SIG-M5 (cell line): ENCODE measurements at regions not wholly inside any gene's neighbourhood (a gene's known extent, or its start where the extent isn't known, plus 50 kb on each side); places are given as distances from the start of the nearest gene placed in this dataset.
"Not testable (repeated sequence)": the region's sequence is repeated elsewhere in the genome, so short reads cannot be mapped to it uniquely, and the experiment has no call there.

Experiments
- DNase-seq: peaks from one replicate; lab custom pipeline; 2025; lab: John Stamatoyannopoulos, UW

DNA sequence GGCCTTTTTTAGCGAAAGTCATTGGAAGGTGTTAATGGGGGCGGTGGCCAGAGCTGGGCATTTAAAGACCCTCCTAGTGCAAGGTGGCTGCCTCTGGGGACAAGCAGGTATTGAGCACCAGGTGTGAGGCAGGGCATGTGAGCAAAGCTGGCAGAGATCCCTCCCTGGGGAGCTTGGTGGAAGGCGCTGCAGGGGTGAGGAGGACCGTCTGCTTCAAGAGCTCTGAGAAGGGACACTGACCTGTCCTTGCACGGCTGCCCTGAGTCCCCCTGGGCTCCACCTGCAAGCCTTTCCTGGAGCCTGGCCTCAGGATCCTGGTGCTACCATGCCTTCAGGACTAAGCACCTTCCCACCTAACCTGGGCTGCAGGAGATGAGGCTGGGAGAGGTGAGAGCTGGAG, 127.0 kb upstream of the CIBAR2 start:
- DNase-seq = no peak

DNA sequence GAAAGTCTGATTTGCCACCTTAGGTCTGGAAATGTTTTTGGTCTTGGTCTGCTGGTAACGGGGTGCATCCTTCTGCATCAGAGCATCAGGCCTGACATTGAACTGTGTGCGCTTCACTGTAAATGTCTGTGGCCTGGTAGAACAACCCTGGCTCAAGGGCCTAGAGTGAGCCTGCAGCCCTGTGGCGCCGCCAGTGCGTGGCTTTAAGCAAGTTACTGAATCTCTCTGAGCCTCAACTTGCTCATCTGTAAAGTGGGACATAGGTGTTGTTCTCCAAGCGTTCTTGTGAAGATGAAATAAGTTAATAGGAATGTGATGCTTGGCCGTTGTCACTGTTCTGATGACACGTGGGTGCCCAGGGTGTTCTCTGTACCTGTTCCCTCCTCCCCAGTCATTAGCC, 127.6 kb upstream of the CIBAR2 start:
- no peak for DNase-seq

DNA sequence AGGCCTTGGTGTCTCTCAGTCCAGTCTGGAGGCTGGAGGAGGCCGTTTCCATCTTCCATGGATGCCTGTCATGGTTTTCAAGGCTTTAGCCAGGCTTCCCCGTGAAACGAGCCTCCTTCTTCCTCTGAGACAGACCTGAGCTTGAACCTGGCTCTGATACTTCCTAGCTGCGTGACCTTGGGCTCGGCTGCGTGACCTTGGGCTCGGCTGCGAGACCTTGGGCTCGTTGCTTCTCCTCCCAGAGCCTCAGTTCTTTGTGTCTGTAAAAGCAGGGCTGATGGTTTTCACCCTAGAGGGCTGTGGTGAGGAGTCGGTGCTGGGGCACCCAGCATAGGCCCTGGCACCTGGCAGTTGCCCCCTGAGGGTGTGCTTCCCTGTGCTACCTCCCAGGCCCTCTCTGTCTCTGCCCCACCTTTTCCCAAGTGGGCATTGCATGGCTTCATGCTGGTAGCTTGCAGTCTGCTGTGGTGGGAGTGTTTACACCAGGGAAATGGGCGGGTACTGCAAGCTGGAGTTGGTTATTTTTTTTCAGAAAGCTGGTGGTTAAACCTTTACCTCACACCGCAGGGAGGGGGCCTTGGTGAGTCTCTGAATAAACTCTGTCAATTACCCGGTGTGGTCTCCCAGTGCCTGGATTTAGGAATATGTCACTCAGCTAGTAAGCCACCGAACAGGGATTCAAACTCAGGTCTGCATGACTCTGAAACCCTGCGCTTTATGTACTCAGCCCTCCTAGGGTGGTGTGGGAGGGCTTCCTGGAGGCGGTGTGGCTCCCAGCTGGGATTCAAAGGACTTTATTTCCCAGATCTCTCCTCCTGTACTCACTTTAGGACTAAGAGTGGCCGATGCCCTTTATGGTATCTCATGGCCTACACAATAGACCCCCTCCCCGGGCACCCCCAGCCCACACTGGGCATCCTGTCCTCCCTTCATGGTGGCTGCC, 129.0 kb upstream of the CIBAR2 start:
- DNase-seq = no peak

DNA sequence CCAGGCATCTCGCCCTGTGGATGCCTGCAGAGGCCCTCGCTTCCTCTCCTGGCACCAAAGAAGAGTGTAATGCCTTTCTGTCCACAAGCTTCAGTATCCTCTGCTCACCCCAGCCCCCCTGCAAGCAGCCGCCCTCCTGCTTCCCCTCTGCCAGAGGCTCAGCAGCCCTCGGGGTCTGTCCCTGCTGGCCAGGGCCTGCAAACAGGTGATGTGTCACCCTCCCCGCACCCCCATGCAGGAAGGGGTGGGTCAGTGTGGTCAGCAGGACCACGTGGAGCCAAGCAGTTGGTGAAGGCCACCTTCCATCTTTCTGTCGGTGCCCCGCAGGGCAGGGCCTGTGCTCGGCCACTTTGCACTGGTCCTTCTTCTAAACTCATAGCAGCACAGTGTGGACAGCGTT, 129.9 kb upstream of the CIBAR2 start:
- no peak for DNase-seq

DNA sequence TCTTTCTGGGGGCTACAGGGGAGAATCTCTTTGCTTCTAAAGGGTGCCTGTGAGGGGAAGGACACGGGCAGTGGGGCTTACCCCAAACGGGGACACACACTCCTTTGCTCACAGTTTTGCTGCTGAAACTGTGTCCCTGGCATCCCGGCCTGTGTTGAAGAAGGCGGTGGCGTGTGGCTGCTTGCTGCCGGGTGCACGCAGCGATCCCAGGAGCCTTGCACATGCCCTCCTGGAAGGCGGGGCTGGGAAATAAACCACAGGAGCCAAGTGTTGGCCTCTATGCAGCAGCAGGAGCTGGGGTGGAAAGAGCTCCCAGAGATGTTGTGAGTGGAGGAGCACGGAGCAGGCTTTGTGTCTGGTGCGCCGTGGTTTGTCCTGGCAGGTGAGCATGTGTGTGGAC, 131.0 kb upstream of the CIBAR2 start:
- DNase-seq = no peak

DNA sequence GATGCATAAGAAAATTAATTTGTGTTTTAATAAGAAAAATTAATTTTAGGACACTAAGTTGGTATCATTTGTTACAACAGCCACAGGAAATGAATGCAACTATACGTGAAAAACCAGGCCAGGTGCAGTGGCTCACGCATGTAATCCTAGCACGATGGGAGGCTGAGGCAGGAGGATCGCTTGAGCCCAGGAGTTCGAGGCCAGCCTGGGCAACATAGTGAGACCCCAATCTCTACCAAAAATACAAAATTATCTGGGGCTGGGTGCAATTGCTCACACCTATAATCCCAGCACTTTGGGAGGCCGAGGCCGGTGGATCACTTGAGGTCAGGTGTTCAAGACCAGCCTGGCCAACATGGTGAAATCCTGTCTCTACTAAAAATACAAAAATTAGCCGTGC, 132.2 kb upstream of the CIBAR2 start:
- not testable (repeated sequence) for DNase-seq

DNA sequence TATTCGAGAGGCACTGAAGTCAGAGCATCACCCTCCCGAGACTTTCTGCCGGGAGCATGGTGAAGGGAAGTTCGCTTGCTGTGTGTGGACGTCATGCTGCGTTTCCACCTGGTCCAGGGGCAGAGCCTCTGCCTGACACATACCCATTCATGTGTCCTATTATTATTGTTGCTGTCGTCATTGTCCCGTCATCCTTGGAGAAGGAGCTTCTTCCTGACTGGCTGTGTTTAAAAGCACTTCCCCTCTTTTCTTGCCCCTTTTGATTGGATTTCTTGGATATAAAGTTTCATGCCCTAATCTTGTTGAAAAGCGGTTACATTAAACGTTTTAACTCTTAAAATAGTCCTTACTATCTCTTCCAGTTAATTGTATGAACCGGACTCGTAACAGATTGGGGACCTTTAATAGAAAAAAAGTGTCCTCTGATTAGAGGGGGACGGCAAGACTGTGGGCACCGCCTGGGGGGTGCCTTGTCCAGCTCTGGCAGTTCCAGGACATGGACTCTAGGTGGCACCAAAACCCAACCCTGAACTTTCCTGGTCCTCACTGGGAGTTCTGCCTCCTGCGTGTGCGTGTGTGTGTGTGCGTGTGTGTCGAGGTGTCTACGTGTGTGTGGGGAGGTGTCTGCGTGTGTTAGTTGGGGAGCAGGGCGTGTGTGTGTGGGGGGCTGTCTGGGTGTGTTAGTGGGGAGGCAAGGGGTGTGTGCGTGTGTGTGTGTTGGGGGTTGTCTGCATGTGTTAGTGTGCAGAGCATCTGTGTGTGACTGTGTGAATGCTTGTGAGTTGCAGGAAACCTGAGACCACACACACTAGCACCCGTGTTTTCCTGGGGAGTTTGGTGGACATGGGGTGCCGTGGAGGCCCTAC, 133.3 kb upstream of the CIBAR2 start:
- no peak for DNase-seq

DNA sequence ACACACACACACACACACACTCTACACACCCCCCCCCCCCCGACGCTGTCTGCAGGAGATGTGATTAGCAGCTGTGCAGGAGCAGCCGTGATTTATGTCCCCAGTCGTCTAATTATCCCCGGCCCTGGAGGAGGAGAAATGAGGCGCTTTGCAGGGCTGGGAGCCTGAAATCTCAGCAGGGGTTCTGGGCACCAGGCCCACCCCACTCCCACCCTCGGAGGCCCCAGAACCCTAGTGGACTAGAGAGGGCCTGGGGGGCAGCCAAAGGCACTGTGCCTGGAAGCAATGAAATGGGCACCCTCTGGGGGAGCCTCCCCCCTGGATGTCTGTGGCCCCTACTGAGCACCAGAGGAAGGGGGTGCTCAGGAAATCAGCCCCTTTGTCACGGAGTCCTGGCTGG, 134.2 kb upstream of the CIBAR2 start:
- DNase-seq = no peak

DNA sequence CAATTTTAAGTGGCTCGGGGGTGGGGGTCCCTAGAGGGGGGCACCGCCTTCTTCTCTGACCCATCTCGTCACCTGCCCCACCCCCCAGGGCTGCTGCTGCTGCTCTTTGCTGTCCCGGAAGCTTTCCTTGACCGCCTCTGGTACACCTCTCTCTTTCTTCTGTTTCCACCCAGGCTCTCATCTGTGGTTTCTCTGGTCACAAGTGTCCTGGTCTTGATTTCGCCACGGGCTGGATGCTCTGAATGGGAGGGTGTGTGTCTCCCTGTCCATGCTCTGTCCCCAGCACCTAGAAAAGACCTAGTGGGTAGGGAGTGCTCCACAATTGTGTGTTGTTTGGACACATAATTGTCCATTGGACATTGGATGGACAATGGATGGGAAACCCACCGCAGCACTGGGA, 134.7 kb upstream of the CIBAR2 start:
- DNase-seq = no peak

DNA sequence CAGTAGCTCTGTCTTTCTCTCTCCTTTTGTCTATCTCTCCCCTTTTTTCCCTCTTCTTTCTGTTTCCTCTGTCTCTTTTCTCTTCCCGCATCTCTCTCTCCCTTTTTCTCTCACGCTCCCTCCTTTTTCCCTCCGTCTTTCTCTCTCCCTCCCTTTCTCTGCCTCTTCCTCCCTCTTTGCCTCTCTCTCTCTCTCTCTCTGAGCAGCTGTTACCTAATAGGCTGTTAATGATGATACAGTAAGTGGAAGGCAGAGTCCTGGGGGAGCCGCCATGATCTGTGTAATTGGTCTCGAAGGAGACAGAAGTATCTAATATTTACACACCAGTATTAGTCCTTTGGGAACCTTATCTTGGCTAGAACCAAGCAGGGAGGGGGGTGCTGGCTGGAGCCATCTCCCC, 136.1 kb upstream of the CIBAR2 start:
- no peak for DNase-seq

DNA sequence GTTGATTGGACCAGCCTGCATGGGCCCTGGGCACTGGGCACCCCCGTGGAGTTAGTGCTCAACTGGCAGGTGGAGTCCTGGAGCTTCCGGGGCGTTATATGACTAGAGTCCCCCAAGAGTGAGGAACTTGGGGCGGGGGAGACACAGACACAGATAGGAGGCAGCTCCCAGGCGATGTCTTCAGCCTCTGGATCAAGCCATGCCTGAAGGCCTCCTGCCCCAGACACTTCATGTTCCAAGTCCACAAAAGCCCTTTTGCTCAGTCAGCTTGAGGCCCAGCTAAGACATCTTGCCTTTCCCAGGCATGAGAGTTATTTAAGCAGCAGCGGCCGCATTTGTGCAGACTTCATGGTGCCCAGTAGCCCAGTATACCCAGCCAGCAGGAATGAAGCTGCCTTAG, 136.6 kb upstream of the CIBAR2 start:
- DNase-seq = no peak

DNA sequence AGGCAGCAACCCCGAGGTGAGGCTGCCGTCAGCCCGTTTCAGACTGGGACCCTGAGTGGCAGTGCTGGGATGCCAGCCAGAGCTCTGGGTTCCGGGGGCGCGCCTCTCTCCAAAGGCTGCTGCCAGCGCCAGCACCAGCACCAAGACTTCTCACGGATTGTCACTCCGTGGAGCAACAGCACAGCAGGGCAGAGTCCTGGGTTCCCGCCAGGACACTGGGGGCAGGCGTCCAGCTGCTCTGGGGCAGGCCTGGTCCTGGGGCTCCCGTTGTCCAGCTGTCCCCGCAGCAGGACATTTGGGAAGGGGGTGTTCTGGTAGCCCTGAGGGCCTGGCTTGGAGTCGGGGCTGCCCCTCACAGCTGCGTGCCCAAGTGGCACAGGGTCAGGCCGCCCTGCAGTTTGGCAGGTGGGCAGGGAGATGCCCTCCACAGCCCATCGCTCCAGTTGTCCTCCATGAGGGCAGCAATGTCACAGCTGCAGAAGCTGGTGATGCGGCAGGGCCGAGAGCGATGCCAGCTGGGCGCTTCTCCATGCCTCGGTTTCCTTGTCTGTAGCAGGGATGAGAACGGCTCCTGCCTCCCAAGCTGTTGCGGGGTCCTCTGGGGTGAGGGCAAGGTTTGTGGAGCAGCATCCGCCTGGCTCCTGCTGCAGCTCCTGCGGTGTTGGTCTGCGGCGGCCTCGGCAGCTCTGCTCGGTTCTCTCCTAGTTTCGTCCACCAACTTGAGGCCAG, 137.3 kb upstream of the CIBAR2 start:
- DNase-seq = no peak

DNA sequence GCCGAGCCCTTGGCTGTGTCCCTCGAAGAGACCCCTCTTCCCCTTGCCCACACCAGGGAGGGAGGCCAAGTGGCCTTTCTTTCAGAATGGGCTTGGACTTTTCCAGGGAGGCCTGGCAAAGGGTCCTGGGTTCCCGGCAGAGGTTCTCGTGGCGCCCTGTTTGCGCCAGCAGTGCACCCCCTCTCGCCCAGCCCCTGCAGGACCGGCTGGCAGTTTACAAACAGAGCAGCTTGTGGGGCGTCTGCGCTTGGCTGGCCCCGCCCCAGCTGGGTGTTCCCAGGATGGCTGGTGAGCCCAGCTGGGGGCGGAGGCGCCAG, 137.8 kb upstream of the CIBAR2 start:
- no peak for DNase-seq

DNA sequence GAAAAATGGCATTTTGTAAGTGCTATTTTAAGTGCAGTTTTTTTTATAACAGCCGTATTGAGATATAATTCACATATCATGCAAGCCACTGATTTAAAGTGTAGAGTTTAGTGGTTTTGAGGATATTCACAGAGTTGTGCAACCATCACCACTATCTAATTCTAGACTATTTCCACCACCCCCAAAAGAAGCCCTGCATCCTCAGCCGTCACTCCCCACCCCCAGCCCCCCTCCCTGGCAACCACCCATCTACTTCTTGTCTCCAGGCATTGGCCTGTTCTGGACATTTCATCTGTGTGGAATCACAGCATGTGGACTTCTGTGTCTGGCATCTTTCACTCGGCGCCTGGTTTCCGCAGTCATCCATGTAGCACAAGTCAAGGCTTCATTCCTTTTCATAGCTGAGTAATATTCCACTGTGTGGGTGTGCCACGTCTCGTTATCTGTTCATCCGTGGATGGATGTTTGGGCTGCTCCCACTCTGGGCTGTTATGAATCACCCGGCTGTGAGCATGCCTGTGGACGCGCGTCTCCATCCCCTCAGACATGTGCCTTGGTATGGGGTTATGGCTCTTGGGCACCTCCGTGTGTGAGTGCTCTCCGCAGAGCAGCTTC, 138.4 kb upstream of the CIBAR2 start:
- no peak for DNase-seq

DNA sequence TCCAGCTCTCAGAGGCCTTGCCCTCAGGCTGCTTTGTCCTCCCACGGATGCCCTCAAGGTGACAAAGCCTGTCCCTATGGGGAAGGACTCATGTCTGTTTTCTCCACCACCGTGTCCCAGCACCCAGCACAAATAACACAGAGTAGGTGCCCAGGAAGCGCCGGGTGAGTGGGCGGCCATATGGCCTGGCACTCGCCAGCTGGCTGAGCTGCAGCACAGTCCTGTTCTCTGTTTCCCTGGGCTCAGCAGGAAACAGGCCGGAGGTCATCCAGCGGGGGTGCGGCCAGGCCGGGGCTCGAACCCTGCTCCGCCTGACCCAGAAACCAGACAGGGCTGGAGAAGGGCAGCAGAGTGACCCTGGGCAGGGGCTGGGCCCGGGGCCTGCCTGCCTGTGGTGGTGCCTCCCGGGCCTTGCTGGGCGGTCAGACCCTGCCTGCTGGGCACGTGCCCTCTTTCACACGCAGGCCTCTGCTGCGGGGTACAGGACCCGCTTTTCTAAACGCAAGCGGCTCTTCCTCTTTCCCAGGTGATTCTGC, 139.0 kb upstream of the CIBAR2 start:
- DNase-seq = no peak

DNA sequence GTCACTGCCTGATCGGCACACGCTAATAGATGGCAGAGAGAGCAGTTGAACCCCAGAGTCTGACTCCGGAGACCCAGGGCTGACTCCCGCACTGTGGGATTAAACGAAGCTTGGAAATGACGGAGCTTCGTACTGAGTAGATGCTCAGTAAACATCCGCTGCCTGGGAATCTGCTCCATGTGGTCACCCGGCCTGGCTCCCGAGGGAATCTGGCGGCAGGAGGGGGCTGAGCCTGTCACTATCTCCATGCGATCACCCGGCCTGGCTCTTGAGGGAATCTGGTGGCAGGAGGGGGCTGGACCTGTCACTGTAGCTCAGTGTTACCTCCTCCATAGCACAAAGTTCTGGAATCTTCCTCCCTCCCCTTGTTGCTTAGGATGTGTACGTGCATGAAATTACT, 139.7 kb upstream of the CIBAR2 start:
- DNase-seq = no peak

DNA sequence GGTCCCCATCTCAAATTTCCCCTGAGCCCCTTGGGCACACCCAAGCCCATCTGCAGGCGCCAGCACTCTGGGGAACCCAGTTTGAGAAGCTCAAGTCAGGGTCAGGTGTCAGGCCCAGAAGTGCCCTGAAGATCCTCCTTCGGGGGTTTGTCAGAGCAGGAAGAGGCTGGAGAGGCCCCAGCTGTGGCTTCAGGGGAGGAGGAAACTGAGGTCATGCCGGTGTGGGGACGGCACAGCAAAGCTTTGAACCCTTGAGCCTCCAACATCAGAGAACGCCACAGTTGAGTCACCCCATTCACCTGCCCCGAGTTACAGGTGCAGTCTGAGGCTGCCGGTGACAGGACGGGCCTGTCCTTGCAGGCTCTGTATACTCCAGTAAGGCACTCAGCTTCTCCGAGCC, 140.2 kb upstream of the CIBAR2 start:
- no peak for DNase-seq

DNA sequence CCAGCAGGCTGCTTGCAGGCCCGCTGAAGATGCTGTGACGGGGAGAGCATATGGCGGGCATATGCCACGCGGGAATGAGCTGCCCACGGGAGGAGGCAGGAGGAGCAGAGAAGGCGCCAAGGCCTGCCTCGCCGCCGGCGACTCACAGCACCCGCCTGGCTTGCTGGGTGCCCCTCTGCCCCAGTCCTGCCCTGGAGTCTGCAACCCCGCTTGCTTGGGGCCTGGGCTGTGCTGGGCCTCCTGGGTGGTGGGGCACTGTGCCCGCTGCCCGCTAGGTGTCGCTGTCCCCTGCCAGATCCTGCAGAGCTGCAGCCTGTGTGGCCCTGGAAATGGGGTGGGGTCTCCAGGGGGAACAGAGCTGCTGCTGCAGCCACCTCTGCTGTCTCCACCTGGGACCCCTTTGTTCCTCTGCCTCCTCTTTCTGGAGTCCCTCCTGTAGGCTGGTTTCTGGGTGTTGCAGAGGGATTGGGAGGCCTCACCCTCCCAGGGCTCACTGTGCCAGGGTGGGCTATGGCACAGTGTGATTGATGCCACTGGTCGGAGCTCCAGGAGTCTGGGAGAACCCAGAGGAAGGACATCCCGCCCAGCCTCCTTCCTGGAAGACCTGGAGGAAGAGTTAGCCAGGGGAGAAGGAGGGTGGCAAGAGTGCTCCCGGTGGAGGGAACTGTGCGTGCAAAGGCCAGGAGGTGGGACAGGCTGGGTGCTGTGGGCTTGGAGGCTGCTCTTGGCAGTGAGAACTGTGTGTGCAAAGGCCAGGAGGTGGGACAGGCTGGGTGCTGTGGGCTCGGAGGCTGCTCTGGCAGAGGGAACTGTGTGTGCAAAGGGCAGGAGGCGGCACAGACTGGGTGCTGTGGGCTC, 141.0 kb upstream of the CIBAR2 start:
- DNase-seq = no peak

DNA sequence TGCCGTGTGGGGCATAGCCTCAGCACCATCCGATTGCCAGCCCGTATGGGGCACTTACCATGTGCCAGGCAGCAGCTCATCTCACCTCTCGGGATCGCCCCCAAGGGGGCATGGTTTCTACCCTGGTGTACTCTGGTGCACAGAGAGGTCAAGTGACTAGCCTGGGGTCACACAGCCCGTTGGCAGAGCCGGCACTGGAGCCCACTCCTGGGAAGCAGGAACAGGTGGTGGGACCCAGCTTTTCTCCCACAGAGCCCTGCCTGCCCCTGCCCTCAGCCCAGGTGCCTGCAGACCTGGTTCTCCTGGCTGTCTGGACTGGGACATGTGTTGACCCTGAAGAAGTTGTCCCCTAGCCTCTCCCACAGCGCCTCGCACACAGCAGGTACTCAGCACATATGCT, 141.8 kb upstream of the CIBAR2 start:
- no peak for DNase-seq

DNA sequence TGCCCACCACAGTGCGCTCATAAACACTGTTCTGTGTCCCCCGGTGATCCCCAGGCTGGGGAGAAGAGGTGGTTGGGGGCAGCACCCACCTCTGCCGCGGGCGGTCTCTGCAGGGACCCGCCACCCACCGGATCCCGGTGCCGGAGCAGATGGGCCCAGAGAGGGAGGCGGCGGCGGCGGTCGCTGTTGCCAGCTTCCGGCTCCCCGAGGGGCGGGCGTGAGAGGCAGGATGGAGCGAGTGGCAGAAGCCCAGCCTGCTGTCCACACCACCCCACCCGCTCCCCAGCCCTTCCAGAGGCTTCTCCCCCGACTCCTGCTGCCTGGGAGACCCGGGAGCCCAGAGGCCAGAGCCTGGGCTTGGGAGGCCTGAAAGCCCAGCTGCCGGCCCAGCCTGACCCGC, 142.6 kb upstream of the CIBAR2 start:
- DNase-seq = no peak

DNA sequence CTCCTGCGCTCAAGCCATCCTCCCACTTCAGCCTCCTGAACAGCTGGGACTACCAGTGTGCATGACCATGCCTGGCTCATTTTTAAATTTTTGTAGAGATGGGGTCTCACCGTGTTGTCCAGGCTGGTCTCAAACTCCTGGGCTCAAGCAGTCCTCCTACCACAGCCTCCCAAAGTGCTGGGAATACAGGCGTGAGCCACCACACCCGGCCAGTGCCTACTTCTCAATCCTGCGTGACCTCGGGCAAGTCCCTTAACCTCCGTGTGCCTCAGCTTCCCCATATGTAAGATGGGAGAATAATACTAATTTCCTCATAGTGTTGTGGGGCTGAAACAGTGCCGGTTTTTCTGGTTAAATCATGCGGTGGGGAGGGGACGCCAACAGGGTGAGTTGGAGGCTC, 143.5 kb upstream of the CIBAR2 start:
- DNase-seq = no peak
